Left cardiac atrium (tissue), 4 donors: ENCODE measurements at regions not wholly inside any gene's neighbourhood (a gene's known extent, or its start where the extent isn't known, plus 50 kb on each side); places are given as distances from the start of the nearest gene placed in this dataset.

Experiments
- ATAC-seq, 2 donors: fragments of 200-7000 bp; cut with Tn5 transposase; one replicate each; pipeline ENCODE4 v1.9.1; 2020; ENCODE audit warnings: mild to moderate bottlenecking in 2 of 2, moderate library complexity in 2 of 2
- DNase-seq: peaks from one replicate; pipeline ENCODE4 v3.0.0-alpha.2; 2020
- intact Hi-C, 2 donors: fragments of 100-400 bp; cut with DNase I; formaldehyde crosslinking; loops; one replicate each; pipeline versions ENCODE4 v1.14.1 to v1.15.1; 2022 to 2023
- donor health status: DM: no; HTN: yes; CAD: no.
- donor health status: DM: no; HTN: yes; CAD: no; lungs with severe emphysema.
- donor health status: DM: yes; HTN: yes; CAD: no.
- donor health status: Dilated cardiomyopathy.

DNA sequence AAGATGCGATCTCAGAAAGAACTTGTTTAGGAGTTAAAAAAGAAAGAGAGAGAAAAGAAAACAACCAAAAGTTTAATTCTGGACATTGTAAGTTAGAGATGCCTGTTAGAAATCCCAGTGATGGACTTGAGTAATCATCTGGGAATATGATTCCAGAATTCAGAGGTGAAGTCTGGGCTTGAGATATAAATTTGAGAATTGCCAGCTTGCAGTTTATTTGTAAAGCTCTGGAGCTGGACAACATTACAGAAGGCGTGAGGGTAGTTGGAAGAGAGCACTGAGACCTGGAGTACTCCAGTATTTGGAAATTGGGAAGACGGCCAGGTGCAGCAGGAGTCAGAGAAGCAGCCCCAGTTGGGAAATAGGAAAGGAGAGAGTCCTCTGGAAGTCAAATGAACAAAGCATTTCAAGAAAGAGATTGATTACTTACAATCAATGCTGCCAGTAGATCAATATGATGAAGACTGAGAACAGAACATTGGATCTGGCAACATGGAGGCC lies 128.8 kb upstream of the ARHGAP28 start:
- intact Hi-C loops, result no loop called here
- DNase-seq (no peak), ATAC-seq (no peak)

DNA sequence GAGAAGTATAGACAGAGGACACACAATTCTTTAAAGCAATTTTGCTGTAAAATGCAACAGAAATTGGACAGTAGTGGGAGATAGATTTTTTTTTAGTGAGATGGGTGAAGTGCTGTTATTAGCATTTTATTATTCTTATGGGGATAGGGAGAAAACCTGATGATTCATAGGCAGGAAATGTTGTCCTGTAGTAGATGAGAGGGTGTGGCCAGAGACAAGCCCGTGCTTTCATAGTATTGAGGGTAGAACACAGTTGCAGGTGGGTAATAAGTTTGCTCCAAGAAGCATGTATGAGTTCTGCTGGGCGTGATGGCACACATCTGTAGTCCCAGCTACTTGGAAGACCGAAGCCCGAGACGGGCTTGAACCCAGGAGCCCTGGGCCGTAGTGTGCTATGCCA lies 128.3 kb upstream of the ARHGAP28 start:
- no peak for ATAC-seq
- intact Hi-C loops, result no loop called here
- no peak for DNase-seq

DNA sequence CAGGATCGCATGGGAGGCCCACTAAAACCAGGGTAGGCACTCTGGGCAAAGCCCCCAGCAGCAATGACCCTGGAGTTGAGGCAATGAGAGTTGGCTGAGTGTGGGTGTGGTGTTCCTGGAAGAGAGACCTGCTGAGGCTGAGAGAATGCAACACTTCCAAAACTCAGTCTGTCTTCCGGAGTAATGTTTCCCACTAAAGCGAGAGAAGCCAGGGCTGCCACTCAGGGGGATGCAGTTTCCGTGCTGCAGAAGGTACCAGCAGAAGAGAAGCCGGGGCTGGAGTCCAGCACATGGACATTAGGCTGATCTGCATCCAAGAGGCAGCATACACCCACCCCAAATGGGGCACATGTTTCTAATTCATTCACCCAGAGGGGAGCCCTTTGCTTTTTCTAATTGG lies 127.2 kb upstream of the ARHGAP28 start:
- DNase-seq (no peak), ATAC-seq (no peak)
- intact Hi-C loops, result no loop called here

DNA sequence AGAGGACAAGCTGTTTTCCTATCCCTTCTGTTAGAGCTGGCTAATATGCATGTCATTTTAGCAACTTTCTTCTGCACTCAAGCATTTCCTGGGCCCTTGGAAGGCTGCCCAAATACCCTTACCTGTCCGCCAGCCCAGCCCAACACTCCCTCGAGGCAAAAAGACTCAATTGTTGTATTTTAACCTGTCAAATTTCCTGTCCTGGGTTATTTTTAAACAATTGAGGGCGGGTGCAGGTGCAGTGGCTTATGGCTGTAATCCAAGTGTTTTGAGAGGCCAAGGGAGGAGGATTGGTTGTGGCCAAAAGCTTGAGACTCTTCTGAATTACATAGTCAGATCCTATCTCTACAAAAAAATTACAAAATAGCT lies 125.0 kb upstream of the ARHGAP28 start:
- ATAC-seq (no peak), DNase-seq (no peak)
- intact Hi-C loops, result no loop called here

DNA sequence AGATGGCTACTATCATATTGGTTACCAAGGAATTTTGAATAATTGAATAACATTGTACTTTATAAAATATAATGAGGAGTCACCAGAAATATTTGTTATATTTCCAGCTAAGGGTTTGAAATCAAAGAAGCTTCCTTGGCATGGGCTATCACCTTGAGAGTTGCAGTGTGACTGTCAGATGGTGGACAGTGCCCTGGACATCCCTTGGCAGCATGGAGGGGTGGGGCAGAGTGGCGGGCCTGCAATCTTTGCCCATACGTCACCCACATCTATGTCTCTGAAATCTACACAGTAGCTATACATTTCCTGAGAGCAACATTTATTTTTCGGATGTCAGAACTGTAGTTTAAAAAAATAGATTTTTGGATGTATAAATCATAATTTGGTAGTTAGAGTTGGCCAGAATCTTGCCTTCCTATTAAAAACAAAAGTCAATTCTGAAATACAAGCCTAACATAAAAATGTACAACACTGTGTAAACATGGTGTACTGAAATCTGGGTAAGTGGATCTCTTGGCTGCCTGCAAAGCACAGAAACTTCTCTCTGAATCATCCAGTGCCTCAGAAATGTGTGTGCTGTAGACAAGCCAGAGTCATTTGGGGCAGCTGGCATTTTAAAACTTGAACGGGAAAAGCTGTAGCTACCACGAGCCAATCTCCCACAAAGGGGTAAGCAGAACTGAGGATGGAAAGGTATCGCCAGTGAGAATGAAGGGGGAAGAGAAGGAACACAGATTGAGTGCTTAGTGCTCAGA lies 124.2 kb upstream of the ARHGAP28 start:
- ATAC-seq, result peak in 1 of 2 donors; percentile 46

DNA sequence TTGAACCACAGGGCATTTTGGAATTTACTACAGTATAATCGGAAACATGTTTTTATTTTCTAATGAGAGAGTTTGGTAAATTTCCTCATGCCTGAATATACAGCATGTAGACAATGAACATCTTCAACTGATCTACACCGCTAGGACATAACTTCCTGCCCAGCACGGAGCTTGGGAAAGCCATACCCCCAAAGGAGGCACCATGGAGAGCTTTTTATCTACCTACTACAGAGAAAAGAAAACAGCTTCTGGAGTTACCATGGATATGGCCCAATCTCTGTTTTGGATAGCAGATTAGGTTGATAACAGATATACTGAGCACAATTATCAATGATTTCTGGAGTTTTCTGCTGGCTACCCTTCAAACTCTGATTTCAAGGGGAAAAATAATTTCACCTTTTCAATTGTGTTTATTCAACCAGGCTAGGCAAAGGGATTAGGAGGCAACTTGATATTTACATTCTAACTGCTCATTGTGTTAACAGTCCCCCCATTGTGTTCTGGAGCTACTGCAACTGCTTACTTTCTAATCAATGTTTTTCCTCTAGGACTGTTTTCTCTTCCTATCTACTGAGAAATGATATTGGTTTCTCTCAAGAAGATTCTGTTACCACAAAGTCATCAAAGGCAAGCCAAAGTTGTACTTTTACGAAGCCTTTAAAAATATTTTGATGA lies 123.0 kb upstream of the ARHGAP28 start:
- intact Hi-C loops, result no loop called here
- no peak for ATAC-seq
- no peak for DNase-seq

More for the DNA sequence above, 124.2 kb upstream of the ARHGAP28 start:
- no peak for DNase-seq
- intact Hi-C loops, result no loop called here

DNA sequence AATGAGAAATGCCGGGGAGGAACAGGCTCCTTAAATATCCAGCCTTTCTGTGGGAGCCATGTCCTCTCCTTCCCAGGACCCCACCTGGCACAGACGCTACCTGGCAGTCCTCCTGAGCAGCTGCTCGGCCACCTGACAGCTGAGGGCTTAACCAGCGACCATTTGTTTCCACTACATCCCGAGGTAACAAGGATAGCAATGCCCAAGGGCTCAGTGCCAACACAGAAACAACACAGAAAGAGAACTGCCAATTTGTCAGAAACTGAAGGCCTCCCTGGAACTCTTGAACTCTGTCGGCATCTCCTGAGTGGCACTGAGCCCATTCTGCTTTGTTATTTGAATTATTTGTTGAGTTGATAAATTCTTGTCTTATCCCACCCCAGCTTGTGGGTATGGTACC lies 122.2 kb upstream of the ARHGAP28 start:
- ATAC-seq (no peak), DNase-seq (no peak)
- intact Hi-C loops, result no loop called here

DNA sequence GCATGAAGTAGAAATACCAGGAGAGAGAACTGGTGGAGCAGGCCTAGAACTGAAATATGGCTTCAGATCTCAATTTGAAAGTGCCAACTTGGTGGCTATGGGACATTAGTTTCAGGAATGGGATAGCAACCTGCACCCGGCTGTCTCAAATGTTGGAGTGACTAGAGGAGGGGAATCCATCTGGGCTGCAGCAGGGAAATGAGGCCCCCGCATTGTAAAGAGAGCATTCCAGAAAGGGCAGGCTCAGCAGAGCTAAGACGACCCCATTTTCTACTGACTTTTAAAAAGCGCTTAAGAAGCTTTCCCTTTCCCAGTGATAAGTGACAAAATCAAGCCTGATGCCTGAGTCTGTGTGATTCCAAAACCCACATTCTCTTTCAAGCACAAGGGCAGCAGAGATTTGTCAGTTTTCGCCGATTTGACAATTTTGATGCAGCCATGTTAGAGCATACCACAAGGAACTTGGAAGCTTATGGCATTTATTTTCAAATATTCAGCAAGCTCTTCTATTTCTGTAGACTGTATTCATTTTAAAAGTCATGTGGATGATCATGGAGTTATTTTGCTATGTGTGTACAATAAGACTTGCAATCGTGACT lies 119.8 kb upstream of the ARHGAP28 start:
- no peak for ATAC-seq
- intact Hi-C loops, result no loop called here
- DNase-seq, result no peak

DNA sequence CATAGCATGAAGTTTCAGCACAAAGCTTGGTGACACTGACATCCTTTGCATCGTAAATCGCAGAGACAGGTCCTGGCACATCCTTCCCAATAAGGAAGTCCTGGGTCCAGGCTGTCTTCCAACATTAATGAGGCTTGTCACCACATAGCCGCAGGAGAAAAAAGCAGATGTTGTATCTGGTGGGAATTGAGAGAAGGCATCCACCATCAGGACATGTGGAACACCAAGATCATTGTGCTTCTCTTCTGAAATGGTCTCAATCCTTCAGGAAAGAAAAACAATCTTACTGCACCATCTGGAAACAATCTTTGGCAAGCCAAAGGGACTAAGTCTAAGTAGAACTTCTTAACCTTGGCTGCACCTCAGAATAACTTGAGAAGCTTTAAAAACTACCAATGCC lies 119.0 kb upstream of the ARHGAP28 start:
- ATAC-seq, result no peak
- DNase-seq, result no peak
- intact Hi-C loops, result no loop called here

DNA sequence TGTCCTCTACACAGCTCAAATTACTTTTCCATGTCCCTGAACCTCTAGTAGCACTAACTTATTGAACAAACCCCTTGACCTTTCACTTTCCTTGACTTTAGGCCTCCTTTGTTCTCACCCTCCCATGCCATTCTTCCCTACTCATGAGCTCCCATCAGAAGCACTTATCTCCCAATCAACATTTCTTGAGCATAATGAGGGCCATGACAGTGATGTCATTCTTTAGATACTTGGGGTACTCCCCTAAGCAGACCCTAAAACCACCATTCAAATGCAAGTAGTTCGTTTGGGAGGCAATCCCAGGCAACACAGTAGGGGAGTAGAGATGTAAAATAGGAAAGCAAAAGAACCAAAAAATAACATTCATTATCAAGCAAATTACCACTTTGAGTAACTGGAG lies 115.9 kb upstream of the ARHGAP28 start:
- intact Hi-C loops, result no loop called here
- DNase-seq, result no peak
- ATAC-seq, result no peak

DNA sequence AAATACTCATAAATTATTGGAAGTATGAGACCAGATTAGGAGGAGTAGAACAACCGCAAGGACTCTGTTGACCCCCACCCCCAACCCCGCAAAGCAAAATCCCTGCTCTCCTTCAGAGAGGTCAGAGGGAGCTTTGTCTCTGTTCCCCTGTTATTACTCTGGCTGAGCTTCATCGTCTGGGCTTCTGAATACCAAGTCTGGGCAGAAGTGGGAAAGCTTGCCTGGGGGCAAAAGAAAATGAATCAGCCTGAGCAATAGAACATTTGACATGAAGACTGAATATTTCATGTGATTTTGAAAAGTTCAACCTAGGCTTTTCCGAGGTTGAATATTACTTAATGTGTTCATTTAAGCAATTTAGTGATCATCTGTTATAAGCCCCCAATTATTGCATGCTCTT lies 114.6 kb upstream of the ARHGAP28 start:
- DNase-seq (no peak), ATAC-seq (no peak)
- intact Hi-C loops, result no loop called here

DNA sequence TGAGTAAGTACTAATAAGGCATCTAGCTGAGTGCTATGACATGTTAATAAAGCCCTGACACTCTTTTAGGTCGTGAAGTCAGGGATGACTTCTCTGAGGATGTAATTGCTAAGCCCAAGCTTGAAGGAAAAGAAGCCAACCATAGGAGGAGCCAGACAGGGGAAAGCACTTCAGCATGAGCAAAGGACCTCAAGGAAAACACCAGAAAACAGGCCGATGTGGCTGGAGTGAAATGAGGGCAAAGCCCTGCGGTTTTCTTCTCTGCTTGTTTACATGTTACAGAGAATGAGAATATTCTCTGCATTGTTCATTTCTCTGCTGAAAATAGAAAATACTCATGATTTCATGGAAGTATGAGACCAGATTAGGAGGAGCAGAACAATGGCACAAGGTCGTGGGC lies 112.5 kb upstream of the ARHGAP28 start:
- intact Hi-C loops, result no loop called here
- ATAC-seq (no peak), DNase-seq (no peak)

DNA sequence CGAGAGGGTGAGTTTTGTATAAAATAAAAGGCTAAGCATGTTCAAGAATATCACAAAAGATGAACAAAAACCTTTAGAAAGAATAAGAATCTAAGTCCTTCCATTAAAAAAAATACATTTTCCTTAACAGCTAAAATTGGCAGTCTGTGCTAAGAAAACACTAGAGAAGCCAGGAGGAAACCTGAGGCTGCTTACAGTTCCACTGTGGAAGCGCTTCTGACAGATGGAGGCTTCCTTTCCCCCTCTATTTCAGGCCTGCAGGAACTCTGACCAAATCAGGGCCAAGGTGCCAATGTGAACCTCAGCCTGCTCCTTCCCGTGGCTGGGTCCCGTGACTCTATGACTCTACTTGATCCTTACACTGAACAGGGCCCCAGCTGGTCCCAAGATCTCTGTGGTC lies 108.1 kb upstream of the ARHGAP28 start:
- intact Hi-C loops, result no loop called here
- DNase-seq (no peak), ATAC-seq (no peak)

DNA sequence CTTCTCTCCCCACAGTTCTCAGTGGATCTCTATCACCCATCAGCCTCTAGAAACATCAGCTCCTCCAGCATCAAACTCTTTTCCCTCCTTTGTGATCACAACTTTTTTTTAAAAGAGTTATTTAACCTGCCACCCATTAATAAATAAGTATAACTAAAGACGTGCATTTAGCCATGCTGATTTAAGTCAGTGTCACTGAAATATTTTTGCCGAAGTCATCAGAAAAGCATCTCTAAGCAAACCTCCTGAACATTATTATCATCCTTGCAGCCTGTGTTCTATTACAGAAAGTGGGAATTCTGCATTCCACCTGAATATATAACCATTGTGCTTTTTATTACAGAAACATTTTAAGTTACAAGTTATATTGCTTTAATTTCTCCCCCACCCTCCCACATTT lies 106.2 kb upstream of the ARHGAP28 start:
- DNase-seq (no peak), ATAC-seq (no peak)
- intact Hi-C loops, result no loop called here

DNA sequence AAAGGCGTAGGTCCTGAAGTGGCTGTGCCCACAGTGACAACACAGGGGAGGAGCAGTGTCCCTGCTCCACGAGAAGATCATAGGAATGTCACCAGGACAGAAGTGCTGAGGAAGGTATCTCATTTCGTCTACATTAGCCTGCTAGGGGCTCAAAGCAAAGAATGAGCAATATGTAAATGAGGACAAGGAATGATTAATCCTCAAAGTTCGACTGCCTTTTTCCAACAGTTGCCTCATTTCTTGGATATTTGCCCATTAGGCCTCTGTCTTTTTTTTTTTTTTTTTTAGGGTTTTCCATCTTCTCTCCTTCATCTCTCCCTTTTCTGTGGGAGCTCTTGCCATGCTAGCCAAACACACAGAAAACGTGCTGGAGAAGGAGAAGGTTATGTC lies 105.2 kb upstream of the ARHGAP28 start:
- no peak for DNase-seq
- intact Hi-C loops, result no loop called here
- ATAC-seq, result peak; percentile 53 to 85

DNA sequence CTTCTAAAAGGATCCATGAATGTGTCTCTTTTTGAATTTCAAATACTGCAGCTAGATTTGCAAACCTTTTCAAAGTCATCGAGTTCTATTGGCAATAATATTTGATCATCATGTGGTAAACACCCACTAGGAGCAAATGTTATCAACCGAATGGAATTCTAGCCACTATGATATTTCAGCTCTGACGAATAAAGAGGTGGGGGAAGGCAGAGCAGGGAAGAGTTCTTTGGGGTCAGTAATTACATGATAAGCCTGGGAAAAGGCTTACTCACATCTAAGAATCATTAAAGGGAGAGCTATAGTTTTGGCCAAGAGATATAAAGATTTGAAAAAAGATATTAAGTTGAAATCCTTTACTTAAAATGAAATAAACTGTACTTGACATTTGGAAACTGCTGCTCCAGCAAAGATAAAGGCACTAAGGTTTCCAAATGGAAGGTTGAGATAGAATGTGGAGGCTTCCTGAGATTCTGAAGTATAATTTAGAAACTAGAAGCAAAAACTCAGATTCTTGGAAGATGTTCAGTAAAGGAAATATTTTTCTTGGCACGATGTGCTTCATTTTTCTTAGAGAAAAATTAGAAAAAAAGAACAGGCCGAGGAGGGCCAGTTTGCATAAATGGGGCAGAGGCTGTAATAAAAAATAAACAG lies 104.7 kb upstream of the ARHGAP28 start:
- ATAC-seq (peak; percentile 48 to 73), DNase-seq (no peak)
- intact Hi-C loops, result no loop called here

DNA sequence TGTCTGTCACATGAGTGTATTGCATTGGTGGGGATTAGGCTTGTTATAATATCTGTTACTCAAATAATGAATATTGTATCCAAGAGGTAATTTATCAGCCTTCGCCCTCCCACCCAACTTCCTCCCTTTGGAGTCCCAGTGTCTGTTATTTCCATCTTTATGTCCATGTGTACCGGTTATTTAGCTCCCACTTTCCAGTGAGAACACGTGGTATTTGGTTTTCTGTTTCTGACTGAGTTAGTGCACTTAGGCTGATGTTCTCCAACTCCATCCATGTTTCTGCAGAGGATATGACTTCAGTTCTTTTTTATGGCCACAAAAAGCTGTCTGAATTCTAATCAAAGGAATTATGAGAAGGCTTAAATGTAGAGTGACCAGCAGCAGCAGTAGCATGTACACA lies 104.0 kb upstream of the ARHGAP28 start:
- no peak for DNase-seq
- intact Hi-C loops, result no loop called here

DNA sequence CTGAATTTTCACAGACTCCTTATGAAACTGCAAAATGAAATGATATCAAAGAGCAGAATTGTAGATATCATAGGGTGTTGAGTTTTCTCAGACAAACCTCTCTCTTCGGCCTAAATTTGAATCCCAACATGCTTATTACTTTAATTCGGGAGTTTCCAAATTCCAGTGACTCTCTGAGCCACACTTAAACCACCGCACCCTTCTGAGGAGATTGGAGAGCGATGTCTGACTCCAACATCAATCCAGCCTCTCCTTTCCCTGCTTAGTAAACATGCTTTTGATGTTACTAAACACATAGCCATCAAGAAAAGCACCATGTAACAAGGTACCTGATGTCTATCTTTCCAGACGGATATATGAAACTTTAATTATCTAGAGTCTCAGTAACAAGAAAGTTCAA lies 103.1 kb upstream of the ARHGAP28 start:
- ATAC-seq (peak in 1 of 2 donors; percentile 42), DNase-seq (no peak)
- intact Hi-C loops, result no loop called here

More for the DNA sequence above, 104.0 kb upstream of the ARHGAP28 start:
- no peak for ATAC-seq

DNA sequence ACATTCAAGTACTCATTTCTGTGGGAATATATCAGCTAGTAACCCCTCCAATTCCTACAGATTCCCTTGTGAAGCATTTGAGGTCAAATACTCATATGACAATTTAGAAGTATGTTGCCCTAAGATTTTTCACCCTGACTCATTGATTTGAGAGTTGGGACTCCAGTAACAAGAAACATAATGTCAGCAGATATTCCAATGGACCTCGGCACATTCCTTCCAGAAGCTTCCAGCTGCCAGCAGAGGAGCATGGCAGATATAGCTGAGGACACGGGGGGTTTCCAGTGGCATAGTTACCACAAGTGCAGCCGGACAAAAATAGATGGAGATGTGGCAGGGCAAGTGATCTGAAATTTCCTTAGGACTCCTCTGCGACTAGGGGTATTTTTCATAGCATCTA lies 101.9 kb upstream of the ARHGAP28 start:
- no peak for DNase-seq
- ATAC-seq, result no peak
- intact Hi-C loops, result no loop called here

DNA sequence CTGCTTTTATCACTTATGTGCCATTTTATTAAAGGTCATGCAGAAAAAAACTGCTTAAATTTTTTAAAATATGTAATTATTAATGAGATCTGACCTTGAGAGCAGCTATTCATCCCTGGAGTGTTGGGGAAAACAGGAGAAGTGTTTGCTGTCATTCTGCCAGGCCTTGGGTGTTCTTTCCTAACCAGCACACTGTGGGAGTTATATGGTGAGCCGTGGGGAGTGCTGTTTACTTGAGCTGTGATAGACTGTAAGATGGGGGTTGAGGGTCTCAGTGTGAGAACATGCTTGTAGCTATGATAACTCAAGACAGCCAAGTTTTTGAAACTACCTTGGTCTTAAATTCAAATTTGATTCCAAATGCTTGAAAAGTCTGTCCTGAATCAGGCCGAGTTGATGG lies 101.3 kb upstream of the ARHGAP28 start:
- intact Hi-C loops, result no loop called here
- ATAC-seq (no peak), DNase-seq (no peak)
